ENCODE measurements at regions not wholly inside any gene's neighbourhood (a gene's known extent, or its start where the extent isn't known, plus 50 kb on each side); places are given as distances from the start of the nearest gene placed in this dataset.

DNA sequence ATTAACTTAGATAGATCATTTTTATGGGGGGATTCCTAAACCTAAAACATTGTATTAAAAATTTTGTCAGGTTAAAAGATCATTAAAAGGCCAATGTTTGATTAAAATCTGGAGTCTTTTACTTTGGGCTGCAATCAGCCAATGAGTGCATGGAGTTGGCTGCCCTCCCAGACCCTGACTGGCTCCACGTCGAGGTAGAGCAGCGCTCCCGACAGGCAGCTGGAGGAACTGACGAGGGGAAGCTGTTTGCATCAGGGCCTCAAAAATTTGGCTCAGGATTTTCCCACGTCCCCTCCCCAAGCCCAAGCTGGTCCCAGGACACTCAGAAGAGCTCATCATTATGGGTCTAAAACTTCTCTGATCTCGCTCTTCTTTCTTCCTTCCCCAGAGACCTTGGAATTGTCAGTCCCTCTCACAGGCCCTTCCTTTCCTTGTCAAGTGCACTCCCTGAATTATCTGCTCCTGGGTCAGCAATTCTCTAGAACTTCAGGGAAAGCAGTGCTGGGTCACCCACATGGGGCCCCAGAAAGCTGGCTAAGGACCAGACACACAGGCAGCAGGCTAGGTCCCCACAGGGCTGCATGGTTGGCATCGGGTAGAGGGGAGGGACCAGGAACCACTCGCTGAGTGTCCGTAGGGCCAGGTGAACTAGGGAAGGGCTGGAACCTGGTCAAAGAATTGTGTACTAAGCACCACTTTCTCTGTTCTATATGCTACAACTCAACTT is 119.6 kb upstream of the IGLL5 start:
- no peak overlapping the region for H3K4me3 ChIP-seq (ENCODE audit: low read depth, low read length)
- TF ChIP-seq, protein P1, sequence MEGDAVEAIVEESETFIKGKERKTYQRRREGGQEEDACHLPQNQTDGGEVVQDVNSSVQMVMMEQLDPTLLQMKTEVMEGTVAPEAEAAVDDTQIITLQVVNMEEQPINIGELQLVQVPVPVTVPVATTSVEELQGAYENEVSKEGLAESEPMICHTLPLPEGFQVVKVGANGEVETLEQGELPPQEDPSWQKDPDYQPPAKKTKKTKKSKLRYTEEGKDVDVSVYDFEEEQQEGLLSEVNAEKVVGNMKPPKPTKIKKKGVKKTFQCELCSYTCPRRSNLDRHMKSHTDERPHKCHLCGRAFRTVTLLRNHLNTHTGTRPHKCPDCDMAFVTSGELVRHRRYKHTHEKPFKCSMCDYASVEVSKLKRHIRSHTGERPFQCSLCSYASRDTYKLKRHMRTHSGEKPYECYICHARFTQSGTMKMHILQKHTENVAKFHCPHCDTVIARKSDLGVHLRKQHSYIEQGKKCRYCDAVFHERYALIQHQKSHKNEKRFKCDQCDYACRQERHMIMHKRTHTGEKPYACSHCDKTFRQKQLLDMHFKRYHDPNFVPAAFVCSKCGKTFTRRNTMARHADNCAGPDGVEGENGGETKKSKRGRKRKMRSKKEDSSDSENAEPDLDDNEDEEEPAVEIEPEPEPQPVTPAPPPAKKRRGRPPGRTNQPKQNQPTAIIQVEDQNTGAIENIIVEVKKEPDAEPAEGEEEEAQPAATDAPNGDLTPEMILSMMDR (IDR thresholded peaks at IDR 0.05; ENCODE audit: insufficient read depth, low read length, missing control alignments), result no peak
- POLR2A ChIA-PET, result no interaction called here
- CTCF ChIA-PET, result interaction anchor here (1.3 to 2.6 kb wide), 4 partner anchors 10 to 189 kb away, joined by 3 to 8 read pairs (median 5); no protein-coding TSS in a partner anchor
- DNase-seq (ENCODE audit: low read depth, low spot score), result no peak

DNA sequence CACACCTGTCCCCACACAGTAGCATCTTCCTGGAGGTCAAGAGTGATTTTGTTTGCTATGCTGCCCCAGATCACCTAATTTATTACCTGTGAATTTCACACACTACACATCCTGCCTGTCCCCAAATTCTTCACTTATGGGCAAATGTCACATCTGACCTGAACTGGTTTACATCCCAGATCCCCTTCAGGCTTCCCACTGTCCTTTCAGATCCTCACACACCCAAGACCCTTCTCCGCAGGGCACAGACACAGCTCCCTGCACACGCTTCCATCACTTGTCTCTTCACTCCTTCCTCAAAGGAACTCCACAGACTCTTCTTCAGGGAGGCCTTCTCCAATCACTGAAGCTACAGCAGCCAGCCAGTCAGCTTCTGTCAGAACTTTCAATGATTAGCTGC is 118.7 kb upstream of the IGLL5 start:
- TF ChIP-seq, protein P1 (IDR thresholded peaks at IDR 0.05; ENCODE audit: insufficient read depth, low read length, missing control alignments), result no peak
- DNase-seq (ENCODE audit: low read depth, low spot score), result no peak
- ChIA-PET POLR2A (no interaction called here), CTCF (interaction anchor here (0.9 to 2.6 kb wide), 11 partner anchors 11 to 188 kb away, joined by 3 to 19 read pairs (median 6); no protein-coding TSS in a partner anchor)
- no peak overlapping the region for H3K4me3 ChIP-seq (ENCODE audit: low read depth, low read length)

DNA sequence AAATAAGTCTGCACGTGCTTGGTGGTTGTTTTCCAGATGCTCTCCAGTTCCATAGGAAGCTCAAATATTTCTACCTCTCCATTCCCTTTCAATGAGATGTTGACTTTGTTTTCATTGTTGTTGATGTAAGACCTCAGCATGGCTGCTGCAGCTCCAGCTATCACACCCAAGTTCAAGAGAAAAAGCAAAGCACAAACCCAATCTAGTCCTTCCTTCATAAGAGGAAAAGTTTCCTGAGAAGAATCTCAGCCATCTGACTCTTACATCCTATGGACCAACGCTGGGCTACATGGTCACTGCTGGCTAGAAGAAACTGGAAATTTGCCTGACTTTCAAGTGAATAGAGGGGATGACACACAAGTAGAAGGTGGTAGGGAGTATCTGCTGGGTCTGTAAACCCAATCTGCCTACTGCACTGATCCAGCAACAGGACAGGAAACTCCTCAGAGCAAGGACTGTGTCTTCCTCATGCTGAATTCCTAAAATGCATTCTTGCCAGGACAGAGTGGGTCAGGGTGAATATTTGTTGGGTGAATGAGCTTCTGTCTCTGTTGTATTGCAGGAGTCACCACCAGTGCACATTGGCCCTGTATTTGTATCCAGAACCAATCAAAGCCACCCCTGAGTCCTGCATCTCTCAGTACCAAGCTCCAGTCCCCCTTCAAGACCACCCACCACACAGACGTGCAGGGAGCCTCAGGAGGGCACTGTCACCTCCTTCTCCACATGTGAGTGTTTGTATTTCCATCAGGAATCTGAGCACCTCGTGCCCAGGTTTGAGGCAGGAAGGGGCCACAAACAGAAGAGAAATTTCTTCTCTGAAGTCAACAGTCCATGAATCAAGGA is 118.0 kb upstream of the IGLL5 start:
- ChIA-PET CTCF (interaction anchor here (0.6 to 2.6 kb wide), 17 partner anchors 8 to 188 kb away, joined by 3 to 19 read pairs (median 5); no protein-coding TSS in a partner anchor), POLR2A (no interaction called here)
- TF ChIP-seq, protein P1 (IDR thresholded peaks at IDR 0.05; ENCODE audit: insufficient read depth, low read length, missing control alignments), result no peak
- no peak for DNase-seq (ENCODE audit: low read depth, low spot score)
- no peak overlapping the region for H3K4me3 ChIP-seq (ENCODE audit: low read depth, low read length)

DNA sequence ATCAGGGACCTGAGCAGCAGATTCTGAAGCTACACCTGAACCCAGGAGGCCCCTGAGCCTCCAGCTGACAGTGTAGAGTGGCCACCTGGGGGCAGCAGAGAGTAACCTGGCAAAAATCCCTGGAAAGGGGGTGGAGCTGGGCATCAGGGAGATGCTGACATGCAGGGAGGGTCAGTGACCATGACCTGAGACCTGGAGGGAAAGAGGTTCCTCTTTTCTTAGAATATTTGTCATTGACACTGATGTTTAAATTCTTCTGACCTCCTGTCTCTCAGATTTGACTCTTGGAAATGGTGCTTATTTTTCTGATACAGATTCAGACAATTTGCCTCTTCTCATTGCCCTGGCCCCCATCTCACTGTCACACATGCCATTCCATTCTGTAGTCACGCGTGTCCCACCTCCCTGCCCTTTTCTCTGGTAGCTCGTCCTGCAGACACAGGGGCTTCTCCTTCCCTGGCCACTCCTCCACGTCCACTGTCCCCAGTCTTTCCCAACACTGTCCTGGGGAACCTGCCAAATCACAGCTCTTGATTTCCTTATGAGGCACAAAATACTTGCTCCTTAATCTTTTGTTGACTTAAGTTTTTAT is 117.2 kb upstream of the IGLL5 start:
- ChIA-PET CTCF (interaction anchor here (0.6 to 2.6 kb wide), 13 partner anchors 8 to 187 kb away, joined by 3 to 19 read pairs (median 7); no protein-coding TSS in a partner anchor), POLR2A (no interaction called here)
- TF ChIP-seq, protein P1 (IDR thresholded peaks at IDR 0.05; ENCODE audit: insufficient read depth, low read length, missing control alignments), result peak; percentile 75
- no peak for DNase-seq (ENCODE audit: low read depth, low spot score)
- H3K4me3 ChIP-seq (ENCODE audit: low read depth, low read length), result no peak overlapping the region

DNA sequence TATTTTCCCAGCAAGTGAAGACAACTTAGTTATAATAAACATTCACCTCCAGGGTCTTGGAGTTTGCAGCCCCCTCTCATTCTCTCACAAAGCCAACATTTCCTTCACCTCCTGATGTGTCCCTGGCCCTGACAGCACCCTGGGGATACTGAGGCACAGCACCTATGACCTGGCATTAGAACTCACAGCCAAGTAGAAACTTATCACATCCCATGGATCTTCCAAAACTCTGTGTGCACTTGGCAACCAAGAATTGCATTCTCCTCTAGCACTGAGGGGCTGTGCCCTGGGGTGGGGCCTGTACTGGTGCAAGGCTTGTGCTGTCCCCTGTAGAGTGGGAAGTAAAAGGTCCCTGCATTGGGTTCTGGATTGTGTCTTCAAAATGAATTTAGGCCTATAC is 116.7 kb upstream of the IGLL5 start:
- TF ChIP-seq, protein P1 (IDR thresholded peaks at IDR 0.05; ENCODE audit: insufficient read depth, low read length, missing control alignments), result no peak
- POLR2A ChIA-PET, result no interaction called here
- CTCF ChIA-PET, result interaction anchor here (1.1 to 2.6 kb wide), 12 partner anchors 9 to 186 kb away, joined by 3 to 19 read pairs (median 7); no protein-coding TSS in a partner anchor
- no peak for DNase-seq (ENCODE audit: low read depth, low spot score)
- no peak overlapping the region for H3K4me3 ChIP-seq (ENCODE audit: low read depth, low read length)

Data from AG04449 (cell line).